HCT116 (cell line): ENCODE measurements at regions not wholly inside any gene's neighbourhood (a gene's known extent, or its start where the extent isn't known, plus 50 kb on each side); places are given as distances from the start of the nearest gene placed in this dataset.

Experiments
- ATAC-seq: fragments of 200-7000 bp; cut with Tn5 transposase; 2 replicates; pipeline ENCODE4 v1.9.1; 2020; ENCODE audit warnings: mild to moderate bottlenecking, moderate library complexity
- BruUV-seq: library from RNA; stranded (reverse); fragments of 400-500 nt; replicated peaks from 2 replicates; lab custom pipeline; 2021; lab: Mats Ljungman, UMichigan
- CTCF ChIA-PET: fragments of 300-600 bp; sonication (Branson Sonifier 250); formaldehyde crosslinking; loops from one replicate; lab custom pipeline; 2021; ENCODE audit warnings: antibody characterized with exemption; lab: Charles Lee
- POLR2A ChIA-PET: fragments of 300-600, 350-600 bp; sonication (Branson Sonifier 250); formaldehyde crosslinking; loops from one replicate; lab custom pipeline; 2021; ENCODE audit warnings: antibody characterized with exemption; lab: Charles Lee
- RAD21 ChIA-PET, 2 experiments: fragments of 300-600 bp; sonication (Branson Sonifier 250); formaldehyde crosslinking; loops; one replicate each; lab custom pipeline; 2023; ENCODE audit warnings: low total read pairs in 2 of 2; ENCODE audit not compliant: uncharacterized antibody in 2 of 2, unreplicated experiment in 2 of 2, low non-redundant PET in 1 of 2; lab: Charles Lee
- DNase-seq: peaks from one replicate; pipeline ENCODE4 v3.0.0-alpha.2; 2010; ENCODE audit warnings: low read depth, low spot score
- H2AFZ ChIP-seq: fragments of 200-600 bp; shearing (Covaris generic), sonication (generic); 2 replicates; pipeline ENCODE4 v1.6.1; 2017; ENCODE audit warnings: low read depth, mixed run types, mixed read lengths, antibody characterized with exemption, low read length; ENCODE audit not compliant: poor library complexity, severe bottlenecking
- H3K27ac ChIP-seq: 2 replicates; pipeline ENCODE4 v1.5.1; 2012; ENCODE audit warnings: low read depth, low read length
- H3K27me3 ChIP-seq: fragments of 200-600 bp; sonication (generic); 2 replicates; pipeline ENCODE4 v1.6.1; 2016; ENCODE audit warnings: mixed run types, low read length, mixed read lengths; ENCODE audit not compliant: insufficient read depth
- H3K36me3 ChIP-seq, 2 experiments: fragments of 200-500 bp in 1 of 2; fragments of 200-600 bp in 1 of 2; sonication (Bioruptor generic) in 1 of 2; sonication (generic) in 1 of 2; 2 replicates each; pipeline versions ENCODE4 v1.5.1 to v1.6.1; 2014 to 2016; ENCODE audit warnings: low read length in 2 of 2, inconsistent platforms in 1 of 2, mixed read lengths in 1 of 2, mixed run types in 1 of 2; ENCODE audit not compliant: insufficient read depth in 2 of 2, control insufficient read depth in 1 of 2
- H3K4me1 ChIP-seq, 2 experiments: fragments of 200-600 bp in 1 of 2; sonication (generic) in 1 of 2; 2 replicates each; pipeline versions ENCODE4 v1.5.1 to v1.6.1; 2012 to 2017; ENCODE audit warnings: low read length in 2 of 2, inconsistent platforms in 1 of 2, mild to moderate bottlenecking in 1 of 2, mixed read lengths in 1 of 2, mixed run types in 1 of 2, moderate library complexity in 1 of 2; ENCODE audit not compliant: insufficient read depth in 2 of 2, control insufficient read depth in 1 of 2
- H3K4me2 ChIP-seq: fragments of 200-600 bp; sonication (generic); 2 replicates; pipeline ENCODE4 v1.6.1; 2017; ENCODE audit warnings: mixed run types, low read length, mixed read lengths
- H3K4me3 ChIP-seq, 2 experiments: fragments of 200-600 bp in 1 of 2; sonication (generic) in 1 of 2; replicated peaks in 1 of 2; 2 replicates each; pipeline ENCODE4 v1.5.1; 2011 to 2016; ENCODE audit warnings: low read length in 2 of 2, control low read depth in 1 of 2, low read depth in 1 of 2, mild to moderate bottlenecking in 1 of 2, mixed read lengths in 1 of 2, mixed run types in 1 of 2
- H3K79me2 ChIP-seq: fragments of 200-600 bp; sonication (generic); 2 replicates; pipeline ENCODE4 v1.6.1; 2017; ENCODE audit warnings: mild to moderate bottlenecking, mixed run types, low read length, moderate library complexity, mixed read lengths; ENCODE audit not compliant: insufficient read depth
- H3K9ac ChIP-seq: fragments of 200-600 bp; sonication (generic); 2 replicates; pipeline ENCODE4 v1.6.1; 2016; ENCODE audit warnings: low read length, mixed read lengths
- H3K9me2 ChIP-seq: fragments of 200-600 bp; sonication (generic), shearing (Covaris generic); 2 replicates; pipeline ENCODE4 v1.6.1; 2017; ENCODE audit warnings: mixed run types, mild to moderate bottlenecking, moderate library complexity; ENCODE audit not compliant: insufficient read depth
- H3K9me3 ChIP-seq, 2 experiments: fragments of 200-500 bp in 1 of 2; fragments of 200-600 bp in 1 of 2; sonication (Bioruptor generic) in 1 of 2; sonication (generic) in 1 of 2; 2 replicates each; pipeline ENCODE4 v1.6.1; 2014 to 2017; ENCODE audit warnings: low read length in 2 of 2, mixed read lengths in 2 of 2, inconsistent platforms in 1 of 2, low read depth in 1 of 2, mild to moderate bottlenecking in 1 of 2, mixed run types in 1 of 2, moderate library complexity in 1 of 2; ENCODE audit not compliant: control insufficient read depth in 1 of 2, insufficient read depth in 1 of 2
- H4K20me1 ChIP-seq: fragments of 200-600 bp; sonication (generic), shearing (Covaris generic); 2 replicates; pipeline ENCODE4 v1.6.1; 2017; ENCODE audit warnings: mixed run types, mild to moderate bottlenecking, moderate library complexity; ENCODE audit not compliant: insufficient read depth
- CEBPB ChIP-seq: IDR thresholded peaks from 2 replicates; pipeline ENCODE4 v1.6.1; 2012; ENCODE audit warnings: low read depth
- CTCF ChIP-seq, 3 experiments: fragments of 200-600 bp in 1 of 3; sonication (generic) in 1 of 3; IDR thresholded peaks in 2 of 3; conservative IDR thresholded peaks in 1 of 3; 2 replicates each; pipeline ENCODE4 v1.5.1; 2012 to 2017; ENCODE audit warnings: low read depth in 2 of 3, low read length in 2 of 3, antibody characterized with exemption in 1 of 3, borderline replicate concordance in 1 of 3, control low read depth in 1 of 3, mild to moderate bottlenecking in 1 of 3, mixed read lengths in 1 of 3, mixed run types in 1 of 3, moderate library complexity in 1 of 3; ENCODE audit not compliant: insufficient read depth in 1 of 3
- JUND ChIP-seq: IDR thresholded peaks from 2 replicates; pipeline ENCODE4 v1.6.1; 2012
- REST ChIP-seq: IDR thresholded peaks from 2 replicates; pipeline ENCODE4 v1.6.1; 2012; ENCODE audit warnings: low read depth
- SRF ChIP-seq: IDR thresholded peaks from 2 replicates; pipeline ENCODE4 v1.6.1; 2012; ENCODE audit warnings: low read depth
- ZBTB33 ChIP-seq: IDR thresholded peaks from 2 replicates; pipeline ENCODE4 v1.6.1; 2011; ENCODE audit warnings: mild to moderate bottlenecking, low read length, moderate library complexity; ENCODE audit not compliant: insufficient replicate concordance; ENCODE audit errors: extremely low read depth
- ZNF274 ChIP-seq: fragments of 200-500 bp; sonication (Bioruptor generic); IDR thresholded peaks from 2 replicates; pipeline ENCODE4 v1.6.1; 2014; ENCODE audit warnings: mild to moderate bottlenecking, low read depth, low read length, inconsistent platforms
- intact Hi-C: fragments of 100-400 bp; cut with micrococcal nuclease; formaldehyde crosslinking; loops from 2 replicates; pipeline ENCODE4 v1.10.0; 2022

- TF ChIP-seq CTCF (IDR thresholded peaks at IDR 0.05 in 2 of 3, conservative IDR thresholded peaks at IDR 0.05 in 1 of 3; ENCODE audit: borderline replicate concordance in 1 of 3, insufficient read depth in 1 of 3, low read depth in 2 of 3, low read length in 2 of 3) (no peak), ZNF274 (no peak)
Observed at GRCh38 chr3:139203752-139204151, 140.1 kb upstream of the MRPS22 start (continued).

- DNase-seq (no peak), ATAC-seq (no peak)
- H3K9me2 ChIP-seq: no peaks in the 10 kb centered on the region
- H3K4me2 ChIP-seq: no peak overlapping the region
- H3K9me3 ChIP-seq: no peaks in the 10 kb centered on the region
- POLR2A ChIA-PET: no interaction called here
- no peaks in the 10 kb centered on the region for H3K27me3 ChIP-seq
- no peak overlapping the region for H2AFZ ChIP-seq
- RAD21 ChIA-PET: no interaction called here
- intact Hi-C loops: loop anchor here (5.0 kb wide), 1 partner anchor 267 kb away; no protein-coding TSS in a partner anchor
- no peak overlapping the region for H3K9ac ChIP-seq
- BruUV-seq: no TSS peak
- H3K36me3 ChIP-seq: no peaks in the 10 kb centered on the region
- no peaks in the 10 kb centered on the region for H3K79me2 ChIP-seq
- H3K27ac ChIP-seq: no peak overlapping the region
- TF ChIP-seq ZBTB33: no peak
- TF ChIP-seq REST: no peak
- no peak for TF ChIP-seq CEBPB
- no peak for TF ChIP-seq SRF
- TF ChIP-seq JUND: no peak
- TF ChIP-seq CTCF (IDR thresholded peaks at IDR 0.05 in 2 of 3, conservative IDR thresholded peaks at IDR 0.05 in 1 of 3; ENCODE audit: borderline replicate concordance in 1 of 3, insufficient read depth in 1 of 3, low read depth in 2 of 3, low read length in 2 of 3): no peak
- H3K4me3 ChIP-seq: no peak overlapping the region
- H3K4me1 ChIP-seq: peaks cover 13 to 15% of the 10 kb centered on the region in 2 experiments
- CTCF ChIA-PET: no interaction called here
- no peaks in the 10 kb centered on the region for H4K20me1 ChIP-seq
Observed at GRCh38 chr3:139204728-139205127, 139.1 kb upstream of the MRPS22 start.
